ENCODE measurements at regions not wholly inside any gene's neighbourhood (a gene's known extent, or its start where the extent isn't known, plus 50 kb on each side); places are given as distances from the start of the nearest gene placed in this dataset.

GRCh38 chr3:23076437-23076836 lies 126.7 kb upstream of the UBE2E2 start (continued):
- no peak for TF ChIP-seq POLR2A (IDR thresholded peaks at IDR 0.05; ENCODE audit: low read length)
- no peak for TF ChIP-seq KDM5A (IDR thresholded peaks at IDR 0.05)
- no peak for TF ChIP-seq HES2 (IDR thresholded peaks at IDR 0.05)
- no peak for TF ChIP-seq E2F6 (IDR thresholded peaks at IDR 0.05; ENCODE audit: borderline replicate concordance, low read depth)

GRCh38 chr3:23077126-23077525 lies 126.0 kb upstream of the UBE2E2 start:
- 56% methylated on average over 4 of the region's 4 CpGs for WGBS (ENCODE audit: missing lambda C conversion rate)
- TF ChIP-seq RNF2 (IDR thresholded peaks at IDR 0.05; ENCODE audit: borderline replicate concordance, low read depth), result no peak
- TF ChIP-seq JUNB (IDR thresholded peaks at IDR 0.05), result no peak
- no peak for TF ChIP-seq FOXS1 (CRISPR knock-in tag; IDR thresholded peaks at IDR 0.05)
- TF ChIP-seq CEBPB (IDR thresholded peaks at IDR 0.05), result no peak
- no peak for TF ChIP-seq ZSCAN20 (CRISPR knock-in tag; IDR thresholded peaks at IDR 0.05)
- no peak for TF ChIP-seq SMC3 (IDR thresholded peaks at IDR 0.05)
- TF ChIP-seq POLR2A (IDR thresholded peaks at IDR 0.05; ENCODE audit: low read length), result no peak
- TF ChIP-seq HDAC2 (IDR thresholded peaks at IDR 0.05), result no peak
- no peak for TF ChIP-seq RCOR1 (IDR thresholded peaks at IDR 0.05; ENCODE audit: low read depth, low read length)
- TF ChIP-seq NFE2L2 (conservative IDR thresholded peaks at IDR 0.05; ENCODE audit: low read length), result no peak
- TF ChIP-seq USF2 (IDR thresholded peaks at IDR 0.05), result no peak
- TF ChIP-seq HOXB13 (CRISPR knock-in tag; IDR thresholded peaks at IDR 0.05; ENCODE audit: low read depth), result no peak
- TF ChIP-seq TFCP2L1 (CRISPR knock-in tag; IDR thresholded peaks at IDR 0.05), result no peak
- TF ChIP-seq HOXA7 (CRISPR knock-in tag; IDR thresholded peaks at IDR 0.05), result no peak
- no peak for TF ChIP-seq MAZ (IDR thresholded peaks at IDR 0.05; ENCODE audit: borderline replicate concordance, low read depth, low read length)
- Histone ChIP-seq H3K4me2 (no peak overlapping the region), H3K4me1 (peaks cover 13% of the 10 kb centered on the region), H3K27ac (no peak overlapping the region), H3K9me3 (no peaks in the 10 kb centered on the region), H3K4me3 (no peak overlapping the region)
- ATAC-seq (no peak), FAIRE-seq (no peak), DNase-seq (ENCODE audit: low read depth in 1 of 2, low spot score in 1 of 2) (no peak)
- POLR2A ChIA-PET, result no interaction called here
- CTCF ChIA-PET, result no interaction called here

- FAIRE-seq (no peak), ATAC-seq (no peak), DNase-seq (ENCODE audit: low read depth in 1 of 2, low spot score in 1 of 2) (no peak)
- no peak overlapping the region for H3K4me2 ChIP-seq
- no peak overlapping the region for H3K27ac ChIP-seq
- CTCF ChIA-PET, result no interaction called here
- POLR2A ChIA-PET, result interaction anchor here (0.6 to 0.7 kb wide), 2 partner anchors 49 to 413 kb away, joined by 4 to 8 read pairs; no protein-coding TSS in a partner anchor
- H3K9me3 ChIP-seq, result no peaks in the 10 kb centered on the region
- H3K4me3 ChIP-seq, result no peak overlapping the region
- TF ChIP-seq HES2 (IDR thresholded peaks at IDR 0.05), result no peak
- no peak for TF ChIP-seq RNF2 (IDR thresholded peaks at IDR 0.05; ENCODE audit: borderline replicate concordance, low read depth)
- no peak for TF ChIP-seq EHF (CRISPR knock-in tag; IDR thresholded peaks at IDR 0.05)
- TF ChIP-seq HEYL (CRISPR knock-in tag; IDR thresholded peaks at IDR 0.05), result no peak
- no peak for TF ChIP-seq CBX8 (IDR thresholded peaks at IDR 0.05)
- TF ChIP-seq TFCP2L1 (CRISPR knock-in tag; IDR thresholded peaks at IDR 0.05), result no peak
- no peak for TF ChIP-seq E2F6 (IDR thresholded peaks at IDR 0.05; ENCODE audit: borderline replicate concordance, low read depth)
- TF ChIP-seq FOSB (CRISPR knock-in tag; IDR thresholded peaks at IDR 0.05), result no peak
- TF ChIP-seq MAZ (IDR thresholded peaks at IDR 0.05; ENCODE audit: borderline replicate concordance, low read depth, low read length), result no peak
- TF ChIP-seq RARB (CRISPR knock-in tag; IDR thresholded peaks at IDR 0.05), result no peak
- 75% methylated on average over 6 of the region's 6 CpGs for WGBS (ENCODE audit: missing lambda C conversion rate)
- H3K4me1 ChIP-seq, result peaks cover 13% of the 10 kb centered on the region
These were observed 124.4 kb upstream of the UBE2E2 start for GRCh38 chr3:23078735-23079134.
